ENCODE measurements at regions not wholly inside any gene's neighbourhood (a gene's known extent, or its start where the extent isn't known, plus 50 kb on each side); places are given as distances from the start of the nearest gene placed in this dataset.

- TF ChIP-seq CTCF (conservative IDR thresholded peaks at IDR 0.05; ENCODE audit: low read depth, low read length) (no peak), EZH2 (IDR thresholded peaks at IDR 0.05; ENCODE audit: borderline replicate concordance, low read depth, low read length, poor library complexity, severe bottlenecking) (no peak)
Observed at GRCh38 chr13:72384186-72384823, 343.1 kb downstream of the MZT1 start.
